ENCODE measurements at regions not wholly inside any gene's neighbourhood (a gene's known extent, or its start where the extent isn't known, plus 50 kb on each side); places are given as distances from the start of the nearest gene placed in this dataset.
"Not testable (repeated sequence)": the region's sequence is repeated elsewhere in the genome, so short reads cannot be mapped to it uniquely, and the experiment has no call there.

DNA sequence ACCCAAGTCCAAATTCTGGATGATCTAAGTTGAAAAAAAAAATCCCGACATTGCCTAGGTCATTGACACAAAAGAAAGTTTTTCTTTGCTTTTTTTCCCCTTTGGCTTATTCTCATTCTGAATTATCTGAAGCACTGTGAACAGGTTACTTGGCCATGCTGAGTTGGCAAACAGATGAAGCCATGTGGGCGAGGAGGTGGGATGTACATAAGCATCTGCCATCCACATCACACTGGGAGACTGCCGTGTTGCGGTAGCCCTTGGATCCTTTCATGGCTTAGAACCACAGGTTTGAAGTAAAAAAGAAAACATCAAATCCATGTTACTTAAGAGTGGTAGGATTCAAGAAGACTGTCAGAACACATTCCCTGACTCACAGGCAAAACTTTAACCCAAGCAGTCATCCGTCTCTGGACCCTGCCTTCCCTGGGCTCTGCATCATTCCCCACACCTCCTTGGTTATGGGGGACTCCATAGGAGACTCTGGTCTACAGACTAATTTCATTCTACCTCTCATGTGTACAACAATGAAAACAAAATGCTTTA is 242.5 kb upstream of the SERP2 start:
- DNase-seq: no peak

DNA sequence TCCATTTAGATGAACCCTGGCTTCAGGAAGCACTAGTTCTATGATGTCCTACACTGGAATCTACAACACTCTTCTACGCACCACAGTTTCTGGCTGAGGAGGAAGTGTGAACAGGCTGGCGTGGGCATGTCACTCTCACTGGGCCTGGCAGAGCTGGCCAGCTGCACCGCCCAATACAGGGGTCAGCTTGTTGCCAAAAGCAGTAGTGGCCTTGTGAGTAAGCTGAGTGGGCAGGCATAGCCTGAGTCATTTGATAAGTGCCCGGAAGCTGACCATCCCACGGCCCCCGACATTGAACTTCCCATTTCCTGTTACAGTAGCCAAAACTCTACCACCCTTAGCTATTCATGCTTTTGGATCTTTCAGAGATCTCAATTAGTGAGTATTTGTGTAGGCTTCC is 240.9 kb upstream of the SERP2 start:
- DNase-seq: peak in 1 of 2 experiments; percentile 34

DNA sequence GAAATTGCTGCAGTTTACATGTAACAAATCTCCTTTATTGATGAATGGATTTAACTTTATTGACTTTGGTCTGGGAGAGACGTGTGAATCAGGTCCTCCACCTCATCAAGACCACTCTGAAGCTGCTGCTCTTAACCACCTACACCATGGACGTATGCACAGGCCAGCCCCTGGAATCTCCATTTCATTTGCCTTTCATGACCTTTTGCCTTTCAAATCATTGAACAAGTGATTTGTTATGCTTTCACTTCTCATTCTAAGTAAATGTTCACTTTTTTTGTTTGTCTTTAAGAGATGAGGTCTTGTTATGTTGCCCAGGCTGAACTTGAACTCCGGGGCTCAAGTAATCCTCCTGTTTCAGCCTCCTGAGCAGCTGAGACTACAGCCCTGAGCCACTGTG is 240.0 kb upstream of the SERP2 start:
- DNase-seq: no peak

DNA sequence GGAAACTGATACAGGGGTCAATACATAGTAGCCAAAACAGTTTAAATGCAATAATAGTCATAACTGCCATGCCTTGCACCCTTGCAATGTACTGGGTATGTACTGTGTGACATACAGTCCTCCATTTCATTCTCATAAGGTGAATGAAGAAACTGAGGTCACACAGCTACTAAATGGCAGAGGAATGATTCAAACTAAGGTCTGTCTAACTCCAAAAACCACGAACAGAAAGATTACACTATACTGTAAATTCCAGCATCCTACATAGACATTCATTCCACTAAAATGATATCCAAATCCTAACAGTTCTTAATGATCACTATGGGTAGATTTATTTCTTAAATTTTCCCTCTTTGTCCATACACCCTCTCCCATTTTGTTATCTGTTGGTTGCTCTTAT is 238.1 kb upstream of the SERP2 start:
- no peak for DNase-seq

DNA sequence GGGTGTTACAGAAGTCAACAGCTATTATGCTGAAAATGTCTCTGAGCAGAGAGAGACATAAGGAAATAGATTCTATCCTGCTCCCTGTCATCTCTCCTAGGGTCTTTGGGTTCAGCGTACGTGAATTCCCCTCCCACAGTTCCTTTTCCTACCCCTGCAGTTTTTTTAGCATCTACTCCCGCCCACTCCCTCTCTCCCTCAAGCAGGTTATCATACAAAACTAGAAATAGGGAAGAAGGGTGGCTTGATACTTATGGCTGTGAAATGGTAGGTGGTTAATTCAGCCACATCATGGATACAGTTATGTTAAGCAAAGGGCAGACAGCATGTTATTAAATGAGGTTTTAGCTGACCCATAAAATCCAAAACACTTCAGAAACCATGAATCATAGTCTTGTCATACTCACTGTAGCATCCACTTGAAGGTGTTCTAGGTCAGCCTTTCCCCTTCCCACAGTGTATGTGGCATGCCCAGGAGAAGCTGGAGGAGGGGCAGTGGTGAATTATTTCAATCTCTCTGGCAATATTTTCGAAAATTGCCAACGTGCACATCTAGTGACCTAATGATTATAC is 236.8 kb upstream of the SERP2 start:
- no peak for DNase-seq

DNA sequence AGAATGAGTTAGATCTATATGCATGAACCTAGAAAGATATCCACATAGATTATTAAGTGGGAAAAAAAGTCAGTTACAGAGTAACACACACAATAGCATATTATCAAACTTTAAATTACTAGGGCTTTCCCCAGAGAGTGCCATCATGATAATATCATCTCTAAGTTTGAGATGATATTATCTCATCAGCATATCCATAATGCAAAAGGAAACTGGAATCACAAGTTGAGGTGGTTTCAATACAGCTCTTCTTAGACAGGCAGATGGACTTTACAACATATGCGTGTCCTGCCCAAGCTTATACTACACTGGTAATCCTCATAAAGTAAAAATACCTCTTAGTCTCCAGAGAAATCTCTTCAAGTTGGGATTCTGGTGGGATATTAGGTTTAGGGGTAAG is 236.2 kb upstream of the SERP2 start:
- DNase-seq: no peak

DNA sequence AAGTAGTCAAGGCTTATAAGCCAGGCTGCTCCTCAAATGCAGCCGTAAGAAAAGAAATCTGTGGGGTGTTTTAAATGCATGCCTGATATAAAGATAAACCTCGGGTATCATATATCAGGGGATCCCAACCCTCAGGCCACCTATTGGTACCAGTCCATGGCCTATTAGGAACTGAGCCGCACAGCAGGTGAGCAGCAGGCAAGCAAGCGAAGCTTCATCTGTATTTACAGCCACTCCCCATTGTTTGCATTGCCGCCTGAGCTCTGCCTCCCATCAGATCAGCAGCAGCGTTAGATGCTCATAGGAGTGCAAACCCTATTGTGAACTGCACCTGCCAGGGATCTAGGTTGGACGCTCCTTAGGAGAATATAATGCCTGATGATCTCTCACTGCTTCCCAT is 233.5 kb upstream of the SERP2 start:
- no peak for DNase-seq

DNA sequence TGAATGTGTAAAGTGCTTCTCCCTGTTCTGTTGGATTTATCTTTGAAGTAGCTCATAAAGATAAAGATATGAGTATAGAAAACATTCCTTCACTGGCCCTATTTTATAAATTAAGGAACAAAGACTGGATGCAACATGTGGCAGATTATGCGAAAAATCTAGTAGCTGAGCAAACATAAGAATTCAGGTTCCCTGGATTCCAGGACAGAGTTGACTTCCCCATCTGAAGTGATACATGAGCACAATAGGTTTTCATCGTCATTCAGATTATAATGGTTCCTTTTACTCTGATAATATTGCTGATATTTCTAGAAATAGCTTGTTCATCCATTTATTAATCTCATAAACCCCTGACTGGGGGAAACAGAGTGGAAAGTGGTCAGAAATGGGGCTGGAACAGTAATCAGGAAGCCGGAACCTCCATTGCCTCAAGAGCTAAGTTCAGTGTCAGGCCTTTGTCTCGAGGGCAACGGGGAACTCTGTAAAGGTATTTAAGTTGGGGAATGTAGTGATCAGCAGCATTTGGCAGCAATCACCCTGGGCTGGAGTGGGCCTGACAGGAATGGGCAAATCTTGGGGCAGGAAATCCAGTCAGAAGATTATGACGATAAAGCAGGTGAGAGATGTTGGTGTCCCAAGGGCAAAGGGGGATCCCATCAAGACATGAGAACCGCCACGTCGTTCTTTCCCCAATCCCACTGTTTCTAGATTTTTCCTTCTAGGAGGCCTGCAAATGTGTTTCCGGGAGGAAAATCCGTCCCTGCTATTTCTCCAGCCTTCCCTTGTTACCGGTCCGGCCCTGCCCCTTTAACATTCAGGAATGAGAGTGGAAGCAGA is 232.5 kb upstream of the SERP2 start:
- DNase-seq: peak in 1 of 2 experiments; percentile 37

DNA sequence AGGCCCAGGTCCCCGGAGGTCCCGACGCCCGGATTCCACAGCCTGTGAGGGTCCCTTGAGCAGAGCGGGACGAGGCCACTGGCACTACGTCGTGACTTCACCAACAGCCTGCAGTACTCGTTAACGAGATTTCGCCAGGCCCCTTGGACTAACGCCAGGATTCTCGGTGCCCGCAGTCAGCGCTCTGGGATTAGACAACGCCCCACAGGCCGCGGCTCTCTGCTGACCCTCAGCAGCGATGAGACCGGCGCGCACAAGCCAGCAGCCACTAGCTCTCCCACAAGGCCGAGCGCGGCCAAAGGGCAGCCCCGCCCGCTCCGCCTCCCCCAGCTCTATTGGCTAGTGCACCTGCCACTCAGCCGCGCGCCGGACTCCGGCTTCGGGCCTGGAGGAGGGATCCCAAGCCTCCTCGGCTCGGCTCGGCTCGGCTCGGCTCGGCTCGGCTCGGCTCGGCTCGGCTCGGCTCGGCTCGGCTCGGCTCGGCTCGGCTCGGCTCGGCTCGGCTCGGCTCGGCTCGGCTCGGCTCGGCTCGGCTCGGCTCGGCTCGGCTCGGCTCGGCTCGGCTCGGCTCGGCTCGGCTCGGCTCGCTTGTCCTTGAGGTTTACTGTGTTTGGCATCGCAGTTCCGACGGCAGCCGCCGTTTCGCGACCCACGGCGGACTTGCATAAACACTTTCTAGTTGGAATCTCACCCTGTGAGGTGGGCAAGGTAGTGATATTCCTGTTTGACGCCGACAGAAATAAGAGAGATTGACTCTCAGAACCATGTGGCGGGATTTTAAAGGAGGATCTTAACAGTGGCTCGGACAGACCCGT is 231.7 kb upstream of the SERP2 start:
- DNase-seq: peak; percentile 70 to 88

DNA sequence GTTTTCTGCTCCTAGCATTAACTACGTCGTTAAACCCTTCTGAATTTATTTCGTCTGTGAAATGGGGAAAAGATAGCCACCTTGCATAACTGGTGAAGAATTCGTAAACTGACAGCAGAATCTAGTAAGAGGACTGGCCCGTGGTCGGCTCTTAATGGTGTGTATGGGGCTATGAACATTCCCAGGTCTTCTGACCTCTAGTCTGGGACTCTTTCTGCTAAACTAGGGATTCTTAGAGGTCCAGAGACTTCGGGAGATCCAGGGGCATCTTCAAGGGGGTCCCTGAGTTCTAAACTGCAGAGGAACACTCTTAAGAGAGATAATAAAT is 231.1 kb upstream of the SERP2 start:
- DNase-seq: peak in 1 of 2 experiments; percentile 38

DNA sequence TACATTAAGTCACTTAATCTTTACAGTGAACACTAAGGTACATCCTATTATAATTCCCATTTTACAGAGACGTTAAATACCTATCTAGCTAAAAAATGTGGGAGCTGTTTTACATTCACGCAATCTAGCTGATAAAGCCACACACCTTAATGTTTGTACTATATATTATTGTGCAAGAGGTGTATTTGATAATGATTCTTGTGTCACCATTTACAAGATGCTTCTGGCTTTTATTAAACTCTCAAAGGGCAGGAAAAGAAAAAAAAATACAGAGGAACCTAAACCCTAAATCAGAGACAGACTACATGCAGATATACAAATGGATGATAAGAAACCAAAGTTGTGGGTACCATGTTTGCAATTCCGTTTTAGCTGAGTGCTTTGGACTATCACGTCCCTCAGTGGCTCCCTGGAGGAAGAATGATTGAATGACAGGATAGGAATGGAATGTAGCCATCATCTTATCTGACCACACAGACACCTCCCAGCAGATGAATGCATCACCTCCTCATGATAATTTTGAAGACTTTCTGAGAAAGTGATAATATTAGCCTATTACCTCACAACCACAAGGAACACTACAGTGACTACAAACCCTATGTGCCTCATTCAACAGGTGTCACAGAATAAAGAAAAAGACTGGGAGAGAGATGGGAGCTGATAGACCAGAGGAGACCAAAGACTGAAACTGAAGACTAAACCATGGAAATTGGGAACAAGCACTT is 230.5 kb upstream of the SERP2 start:
- peak; percentile 10 to 39 for DNase-seq

DNA sequence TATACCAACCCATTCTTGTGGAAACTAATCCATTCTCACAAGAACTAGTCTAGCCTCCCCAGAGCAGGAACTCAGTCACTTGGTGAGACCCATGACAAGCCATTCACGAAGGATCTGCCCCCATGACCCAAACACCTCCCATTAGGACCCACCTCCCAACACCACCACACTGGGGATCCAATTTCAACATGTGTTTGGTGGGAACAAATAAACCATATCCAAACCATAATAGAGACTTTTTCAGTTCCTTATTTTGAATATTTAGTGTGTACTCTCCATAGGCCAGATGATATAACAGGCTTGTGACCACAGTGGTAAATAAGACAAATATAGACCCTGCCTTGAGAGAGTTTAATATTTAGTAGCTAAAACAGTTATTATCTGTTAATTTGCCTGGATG is 227.5 kb upstream of the SERP2 start:
- no peak for DNase-seq

DNA sequence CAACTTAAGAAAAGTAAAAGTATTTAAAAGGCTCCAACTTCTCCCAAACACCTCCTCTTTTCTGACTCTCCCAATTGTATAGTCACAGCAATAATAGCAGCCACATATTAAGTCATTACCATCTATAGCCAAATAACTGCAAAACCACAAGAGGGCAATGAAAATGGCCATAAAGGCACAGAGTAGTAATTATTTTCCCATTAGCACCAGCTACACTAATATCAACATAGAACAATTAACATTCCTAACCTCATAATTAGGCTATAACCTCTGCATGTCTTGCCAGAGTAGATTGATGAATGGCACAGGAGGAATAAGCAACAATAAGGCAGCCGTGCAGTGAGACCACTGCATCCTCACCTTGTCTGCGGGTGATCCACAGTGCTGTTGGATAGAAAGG is 226.4 kb upstream of the SERP2 start:
- no peak for DNase-seq

DNA sequence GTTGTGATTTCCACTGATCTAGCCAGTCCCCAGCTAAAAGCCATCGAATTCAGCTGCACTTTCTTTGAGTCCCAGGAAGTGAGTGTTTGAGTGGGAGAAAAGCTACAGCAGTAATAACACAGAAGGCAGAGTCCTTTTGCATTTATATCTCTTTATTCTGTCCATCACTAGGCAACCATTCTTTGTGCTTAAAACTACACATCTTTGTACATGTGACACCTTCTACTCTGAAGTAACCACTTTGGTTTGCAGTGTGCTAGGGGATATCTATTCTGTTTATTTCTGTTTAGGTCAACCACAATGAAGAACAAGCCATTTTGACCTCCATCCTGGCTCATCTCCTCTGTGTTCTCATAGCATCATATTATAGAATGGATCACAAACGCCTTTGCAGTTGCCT is 226.0 kb upstream of the SERP2 start:
- DNase-seq: no peak

DNA sequence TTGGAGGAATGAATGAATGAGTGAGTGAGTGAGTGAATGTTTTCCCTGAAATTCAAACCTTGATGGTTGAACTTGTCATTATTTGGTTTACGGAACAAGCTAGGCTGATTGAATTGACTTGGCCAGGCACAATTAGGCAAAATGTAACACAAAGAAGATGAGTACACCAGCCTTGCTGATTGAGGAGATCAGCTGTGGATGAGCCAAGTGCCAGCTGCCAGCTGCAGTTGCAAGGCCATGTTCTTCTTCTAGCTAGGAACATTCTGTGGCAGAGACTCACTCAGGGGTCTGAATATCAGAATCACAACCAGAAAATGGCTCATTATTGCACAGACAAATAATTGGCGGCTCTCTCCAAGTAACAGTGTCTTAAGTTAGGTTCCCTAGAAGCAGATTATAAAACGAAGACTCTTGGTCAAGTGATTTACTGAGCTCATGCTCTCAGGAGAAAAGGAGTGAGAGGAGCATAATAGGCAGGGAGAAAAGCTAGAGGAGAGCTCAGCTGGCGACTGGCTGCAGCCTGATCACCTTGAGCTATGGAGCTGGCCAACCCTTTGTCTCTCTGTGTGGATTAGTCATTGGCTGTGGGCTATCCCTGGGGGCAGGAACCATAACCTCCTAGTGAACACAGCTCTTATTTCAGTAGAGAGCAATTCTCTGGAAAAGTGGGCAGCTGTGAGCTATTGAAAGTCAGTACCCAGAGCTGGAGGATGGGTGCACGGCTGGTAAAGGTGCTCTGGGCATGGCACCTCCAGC is 225.3 kb upstream of the SERP2 start:
- DNase-seq: no peak

DNA sequence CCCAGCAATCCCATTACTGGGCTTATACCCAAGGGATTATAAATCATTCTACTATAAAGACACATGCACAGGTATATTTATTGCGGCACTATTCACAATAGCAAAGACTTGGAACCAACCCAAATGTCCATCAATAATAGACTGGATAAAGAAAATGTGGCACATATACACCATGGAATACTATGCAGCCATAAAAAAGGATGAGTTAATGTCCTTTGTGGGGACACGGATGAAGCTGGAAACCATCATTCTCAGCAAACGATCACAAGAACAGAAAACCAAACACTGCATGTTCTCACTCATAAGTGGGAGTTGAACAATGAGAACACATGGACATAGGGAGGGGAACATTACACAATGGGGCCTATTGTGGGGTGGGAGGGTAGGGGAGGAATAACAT is 224.4 kb upstream of the SERP2 start:
- DNase-seq: not testable (repeated sequence)

DNA sequence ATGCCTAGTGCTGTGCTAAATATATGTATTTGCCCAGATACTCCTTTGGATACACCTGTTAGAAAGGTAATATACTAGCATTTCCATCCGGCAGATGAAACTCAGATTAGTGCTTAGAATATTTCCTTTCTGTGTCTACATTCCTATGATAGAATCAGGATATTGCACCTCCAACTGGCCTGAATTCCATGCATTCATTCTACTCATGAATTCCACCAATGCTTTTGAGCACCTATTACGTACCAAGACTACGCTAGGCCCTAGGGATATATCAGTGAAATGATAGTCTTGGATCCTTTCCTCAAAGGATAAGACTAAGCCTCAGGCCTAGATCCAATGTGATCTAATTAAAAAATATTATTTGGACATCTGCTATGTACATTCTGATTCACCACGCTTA is 223.8 kb upstream of the SERP2 start:
- DNase-seq: no peak

DNA sequence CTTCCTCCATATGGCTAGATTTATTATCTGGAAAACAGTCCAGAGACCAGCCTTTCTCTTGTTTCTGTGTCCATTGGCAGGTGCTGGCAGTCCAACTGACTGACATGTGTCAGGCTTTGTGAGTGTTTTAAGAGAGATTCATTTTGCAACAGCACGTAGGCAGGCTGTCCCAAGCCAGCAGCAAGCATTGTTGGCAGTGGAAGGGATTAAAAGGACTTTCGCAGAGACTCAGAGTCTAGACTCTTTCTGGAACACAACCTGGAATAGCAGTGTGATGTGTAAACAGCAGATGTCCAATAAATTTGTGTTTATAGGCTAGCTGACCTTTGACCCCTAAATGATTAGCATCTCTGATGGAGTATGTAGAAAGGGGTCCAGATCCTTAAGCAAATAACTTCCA is 222.2 kb upstream of the SERP2 start:
- no peak for DNase-seq

DNA sequence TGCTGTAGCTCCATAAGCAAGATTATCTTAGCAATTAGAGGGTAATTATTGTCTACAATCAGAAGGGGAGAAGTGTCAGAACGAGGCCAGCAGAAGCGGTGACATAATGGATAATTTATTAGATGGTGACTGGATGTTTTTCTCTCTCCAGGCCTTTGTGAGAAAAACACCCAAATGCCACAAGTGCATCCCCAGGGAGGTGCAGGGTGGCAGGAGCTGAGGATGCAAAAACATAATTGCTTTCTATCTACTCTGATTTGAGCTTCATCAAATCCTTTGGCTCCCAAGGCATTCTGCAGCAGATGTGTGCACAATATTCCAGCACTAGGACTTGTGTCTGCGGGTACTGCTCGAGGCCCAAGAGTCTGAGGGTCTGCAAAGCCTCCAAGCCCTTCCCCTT is 220.1 kb upstream of the SERP2 start:
- DNase-seq: no peak

DNA sequence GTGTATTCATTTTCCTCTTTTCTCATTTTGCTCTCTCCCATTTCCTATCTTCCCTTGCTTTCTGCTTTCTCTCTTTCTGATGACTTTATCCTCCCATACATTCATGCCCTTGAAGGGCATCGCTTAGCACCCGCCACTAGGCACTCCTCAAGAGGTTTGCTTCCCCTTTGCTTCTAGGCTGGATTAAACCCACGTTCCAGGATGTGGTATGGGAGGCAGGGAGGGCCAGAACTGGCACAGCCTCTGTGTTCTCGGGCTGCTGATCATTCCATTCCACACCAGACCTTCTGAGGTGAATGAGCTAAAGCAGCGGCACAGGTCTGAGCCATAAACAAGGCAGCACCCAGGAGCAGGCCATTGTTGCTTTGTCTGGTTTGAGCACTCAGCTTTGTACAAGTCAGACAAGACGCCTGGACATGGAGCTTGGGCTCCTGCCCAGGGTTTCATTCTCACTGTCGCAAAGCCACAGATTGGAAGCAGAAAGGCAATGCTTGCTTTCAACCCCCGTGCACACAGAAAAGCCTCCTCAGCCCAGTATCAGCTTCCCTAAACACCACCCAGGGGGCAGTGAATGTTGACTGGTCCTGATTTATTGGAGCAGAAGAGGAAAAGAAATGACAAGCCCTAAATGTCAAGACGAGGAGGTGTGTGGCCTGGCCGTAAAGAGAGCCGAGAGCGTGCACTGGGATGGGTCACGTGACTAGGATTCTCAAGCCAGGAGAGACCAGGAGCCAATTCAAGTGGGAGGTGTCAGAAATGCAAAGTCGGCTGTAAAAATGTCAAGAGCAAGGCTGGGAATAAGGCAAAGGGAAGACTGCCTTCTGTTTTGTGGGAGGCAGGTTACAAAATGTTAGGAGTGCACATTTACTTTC is 218.0 kb upstream of the SERP2 start:
- DNase-seq: no peak

DNA sequence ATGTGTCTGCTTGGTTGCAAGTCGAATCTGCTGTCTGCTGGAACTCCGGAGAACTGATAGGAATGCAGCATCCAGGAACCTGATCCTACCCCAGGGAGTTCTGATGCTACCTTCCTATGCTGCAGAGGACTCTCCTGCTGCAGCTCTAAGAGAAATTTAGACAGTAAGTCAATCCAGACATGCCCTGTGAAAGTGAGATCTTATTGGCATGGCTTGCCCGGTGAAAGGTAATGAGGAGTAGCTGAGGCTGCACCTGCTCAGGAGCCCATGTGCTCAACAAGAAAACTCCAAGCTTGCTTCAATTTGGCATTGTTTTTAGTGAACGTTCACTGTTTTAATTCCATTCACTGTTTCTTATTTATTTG is 217.3 kb upstream of the SERP2 start:
- no peak for DNase-seq

Data from SW 1271 (cell line).